DND-41 (cell line): ENCODE measurements at regions not wholly inside any gene's neighbourhood (a gene's known extent, or its start where the extent isn't known, plus 50 kb on each side); places are given as distances from the start of the nearest gene placed in this dataset.

Source experiments
- ATAC-seq: fragments of 200-7000 bp; cut with Tn5 transposase; 3 replicates; pipeline ENCODE4 v1.9.1; 2021; ENCODE audit warnings: low read depth; ENCODE audit not compliant: insufficient read depth
- DNase-seq: peaks from one replicate; pipeline ENCODE4 v3.0.0-alpha.2; 2020
- H2AFZ ChIP-seq: 2 replicates; pipeline ENCODE4 v1.6.0; 2012; ENCODE audit warnings: low read depth, low read length
- H3K27ac ChIP-seq: 2 replicates; pipeline ENCODE4 v1.5.1; 2012; ENCODE audit warnings: low read length, inconsistent platforms
- H3K27me3 ChIP-seq: fragments of 200-600 bp; sonication (generic); 2 replicates; pipeline ENCODE4 v1.6.0; 2012; ENCODE audit warnings: low read length, mild to moderate bottlenecking, inconsistent platforms; ENCODE audit not compliant: insufficient read depth, poor library complexity
- H3K36me3 ChIP-seq: 2 replicates; pipeline ENCODE4 v1.5.1; 2012; ENCODE audit warnings: low read length, inconsistent platforms; ENCODE audit not compliant: insufficient read depth
- H3K4me1 ChIP-seq: 2 replicates; pipeline ENCODE4 v1.5.1; 2012; ENCODE audit warnings: mild to moderate bottlenecking, low read length; ENCODE audit not compliant: insufficient read depth
- H3K4me2 ChIP-seq: 2 replicates; pipeline ENCODE4 v1.6.0; 2012; ENCODE audit warnings: mild to moderate bottlenecking, moderate library complexity, low read length, inconsistent platforms; ENCODE audit not compliant: insufficient read depth
- H3K4me3 ChIP-seq, 2 experiments: fragments of 200-600 bp in 1 of 2; shearing (Covaris generic) in 1 of 2; 2 replicates each; pipeline ENCODE4 v1.5.1; 2012 to 2016; ENCODE audit warnings: inconsistent platforms in 2 of 2, low read length in 2 of 2, mild to moderate bottlenecking in 2 of 2, low read depth in 1 of 2, moderate library complexity in 1 of 2
- H3K79me2 ChIP-seq: 2 replicates; pipeline ENCODE4 v1.6.0; 2012; ENCODE audit warnings: low read length, inconsistent platforms; ENCODE audit not compliant: insufficient read depth
- H3K9ac ChIP-seq: 2 replicates; pipeline ENCODE4 v1.6.0; 2012; ENCODE audit warnings: low read depth, mild to moderate bottlenecking, inconsistent platforms, low read length, moderate library complexity
- H3K9me3 ChIP-seq: 2 replicates; pipeline ENCODE4 v1.5.1; 2012; ENCODE audit warnings: low read length, moderate library complexity, mild to moderate bottlenecking, inconsistent platforms; ENCODE audit not compliant: insufficient read depth, severe bottlenecking
- H4K20me1 ChIP-seq: 2 replicates; pipeline ENCODE4 v1.6.0; 2012; ENCODE audit warnings: low read length; ENCODE audit not compliant: insufficient read depth
- CTCF ChIP-seq: IDR thresholded peaks from 2 replicates; pipeline ENCODE4 v1.5.1; 2012; ENCODE audit warnings: borderline replicate concordance, low read length, moderate library complexity, mild to moderate bottlenecking; ENCODE audit not compliant: poor library complexity, severe bottlenecking; ENCODE audit errors: extremely low read depth
- EZH2 ChIP-seq: IDR thresholded peaks from 3 replicates; pipeline ENCODE4 v1.6.1; 2012; ENCODE audit warnings: borderline replicate concordance, low read depth, mild to moderate bottlenecking, moderate library complexity, low read length, inconsistent platforms; ENCODE audit not compliant: severe bottlenecking

DNA sequence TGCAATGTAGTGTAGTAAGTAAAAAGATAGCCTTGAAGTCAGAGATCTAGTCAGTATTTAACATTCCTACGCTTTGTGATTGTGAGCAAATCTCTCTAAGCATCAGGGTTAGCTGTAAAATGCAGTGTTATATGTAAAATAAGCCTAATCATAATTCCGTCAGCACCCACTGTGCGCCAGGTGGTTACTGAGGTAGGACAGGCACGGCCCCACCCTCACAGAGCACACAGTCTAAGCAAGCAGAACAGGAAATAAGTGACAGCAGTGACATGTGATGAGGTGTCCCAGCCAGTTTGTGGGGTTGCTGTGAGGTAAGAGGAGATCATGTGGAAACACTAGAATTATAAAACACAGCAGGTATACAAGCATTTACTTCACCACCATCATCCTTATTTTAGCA lies 267.1 kb downstream of the ICOS start:
- no peak overlapping the region for H3K27ac ChIP-seq
- H3K79me2 ChIP-seq, result no peaks in the 10 kb centered on the region
- H2AFZ ChIP-seq, result no peak overlapping the region
- H3K4me3 ChIP-seq, result no peak overlapping the region
- H3K36me3 ChIP-seq, result no peaks in the 10 kb centered on the region
- peaks cover 21% of the 10 kb centered on the region for H3K27me3 ChIP-seq
- no peaks in the 10 kb centered on the region for H3K4me1 ChIP-seq
- no peak for TF ChIP-seq EZH2
- TF ChIP-seq CTCF, result no peak
- H3K9ac ChIP-seq, result no peak overlapping the region
- DNase-seq, result no peak
- no peak overlapping the region for H3K4me2 ChIP-seq
- H3K9me3 ChIP-seq, result no peaks in the 10 kb centered on the region
- no peak for ATAC-seq
- no peaks in the 10 kb centered on the region for H4K20me1 ChIP-seq

GRCh38 chr2:204205082-204205481 lies 268.5 kb downstream of the ICOS start:
- H3K9me3 ChIP-seq, result no peaks in the 10 kb centered on the region
- H4K20me1 ChIP-seq, result no peaks in the 10 kb centered on the region
- H3K27me3 ChIP-seq, result peaks cover 21% of the 10 kb centered on the region
- H3K4me2 ChIP-seq, result no peak overlapping the region
- DNase-seq, result no peak
- H3K9ac ChIP-seq, result no peak overlapping the region
- H3K4me1 ChIP-seq, result no peaks in the 10 kb centered on the region
- H3K4me3 ChIP-seq, result no peak overlapping the region
- no peak overlapping the region for H3K27ac ChIP-seq
- no peak for ATAC-seq
- H3K79me2 ChIP-seq, result no peaks in the 10 kb centered on the region
- no peak overlapping the region for H2AFZ ChIP-seq
- TF ChIP-seq CTCF (no peak), EZH2 (no peak)
- H3K36me3 ChIP-seq, result no peaks in the 10 kb centered on the region

- Histone ChIP-seq H3K27ac (no peak overlapping the region), H3K4me3 (no peak overlapping the region), H3K9me3 (no peaks in the 10 kb centered on the region), H3K79me2 (no peaks in the 10 kb centered on the region), H4K20me1 (no peaks in the 10 kb centered on the region), H3K27me3 (peaks cover 21% of the 10 kb centered on the region), H3K9ac (no peak overlapping the region), H2AFZ (no peak overlapping the region), H3K4me2 (no peak overlapping the region), H3K36me3 (no peaks in the 10 kb centered on the region), H3K4me1 (no peaks in the 10 kb centered on the region)
- TF ChIP-seq EZH2 (no peak), CTCF (no peak)
- DNase-seq, result no peak
- no peak for ATAC-seq
Measured at GRCh38 chr2:204205538-204205937, 269.0 kb downstream of the ICOS start.

GRCh38 chr2:204207866-204208265 lies 271.3 kb downstream of the ICOS start:
- Histone ChIP-seq H3K9ac (no peak overlapping the region), H3K4me2 (no peak overlapping the region), H3K9me3 (no peaks in the 10 kb centered on the region), H3K79me2 (no peaks in the 10 kb centered on the region), H4K20me1 (no peaks in the 10 kb centered on the region), H3K36me3 (no peaks in the 10 kb centered on the region), H3K4me1 (no peaks in the 10 kb centered on the region), H2AFZ (no peak overlapping the region), H3K27ac (no peak overlapping the region), H3K27me3 (peaks cover 14% of the 10 kb centered on the region), H3K4me3 (no peak overlapping the region)
- no peak for TF ChIP-seq EZH2
- TF ChIP-seq CTCF, result no peak
- no peak for ATAC-seq
- no peak for DNase-seq
